Lower lobe of right lung (tissue), 2 donors: ENCODE measurements at regions not wholly inside any gene's neighbourhood (a gene's known extent, or its start where the extent isn't known, plus 50 kb on each side); places are given as distances from the start of the nearest gene placed in this dataset.

ENCODE experiments used
- ATAC-seq, 2 donors: fragments of 200-7000 bp; cut with Tn5 transposase; one replicate each; pipeline ENCODE4 v1.9.1; 2020 to 2022; ENCODE audit warnings: mild to moderate bottlenecking in 2 of 2, moderate library complexity in 2 of 2
- DNase-seq: peaks from one replicate; pipeline ENCODE4 v3.0.0-alpha.2; 2020
- H3K27ac ChIP-seq: fragments of 200-600 bp; one replicate; pipeline ENCODE4 v1.8.0; 2022
- H3K27me3 ChIP-seq: fragments of 200-600 bp; one replicate; pipeline ENCODE4 v1.8.0; 2022; ENCODE audit warnings: low read depth
- H3K36me3 ChIP-seq: fragments of 200-600 bp; one replicate; pipeline ENCODE4 v1.8.0; 2022; ENCODE audit warnings: mild to moderate bottlenecking
- H3K4me1 ChIP-seq: fragments of 200-600 bp; one replicate; pipeline ENCODE4 v1.8.0; 2022
- H3K4me3 ChIP-seq: fragments of 200-600 bp; one replicate; pipeline ENCODE4 v1.8.0; 2022; ENCODE audit warnings: mild to moderate bottlenecking
- H3K9me3 ChIP-seq: fragments of 200-600 bp; one replicate; pipeline ENCODE4 v1.8.0; 2022
- CTCF ChIP-seq: fragments of 200-600 bp; IDR thresholded peaks from one replicate; pipeline ENCODE4 v1.8.0; 2022; ENCODE audit warnings: antibody characterized with exemption, mild to moderate bottlenecking
- intact Hi-C: fragments of 100-400 bp; cut with DNase I; formaldehyde crosslinking; loops from one replicate; pipeline ENCODE4 v1.11.0; 2022
- donor health status: DM: no; HTN: yes; CAD: no; lungs with severe emphysema.

GRCh38 chr6:159463119-159463829 is 229.8 kb downstream of the SOD2 start:
- H3K9me3 ChIP-seq, result no peaks in the 10 kb centered on the region
- H3K27me3 ChIP-seq, result no peaks in the 10 kb centered on the region
- H3K4me1 ChIP-seq, result no peaks in the 10 kb centered on the region
- no peaks in the 10 kb centered on the region for H3K36me3 ChIP-seq
- no peak overlapping the region for H3K4me3 ChIP-seq
- DNase-seq, result no peak
- H3K27ac ChIP-seq, result no peak overlapping the region
- no peak for ATAC-seq
- intact Hi-C loops, result no loop called here
- TF ChIP-seq CTCF, result peak; percentile 17

- Histone ChIP-seq H3K27ac (no peak overlapping the region), H3K36me3 (no peaks in the 10 kb centered on the region), H3K9me3 (no peaks in the 10 kb centered on the region), H3K4me1 (no peaks in the 10 kb centered on the region), H3K4me3 (no peak overlapping the region), H3K27me3 (no peaks in the 10 kb centered on the region)
- ATAC-seq (no peak), DNase-seq (no peak)
- intact Hi-C loops, result no loop called here
- TF ChIP-seq CTCF, result no peak
These were observed 230.6 kb downstream of the SOD2 start for GRCh38 chr6:159462431-159462830.

GRCh38 chr6:159461998-159462397 is 231.0 kb downstream of the SOD2 start:
- intact Hi-C loops, result no loop called here
- H3K4me1 ChIP-seq, result no peaks in the 10 kb centered on the region
- H3K27me3 ChIP-seq, result no peaks in the 10 kb centered on the region
- H3K9me3 ChIP-seq, result no peaks in the 10 kb centered on the region
- H3K36me3 ChIP-seq, result no peaks in the 10 kb centered on the region
- TF ChIP-seq CTCF, result no peak
- DNase-seq (no peak), ATAC-seq (no peak)
- no peak overlapping the region for H3K27ac ChIP-seq
- H3K4me3 ChIP-seq, result no peak overlapping the region

- no peaks in the 10 kb centered on the region for H3K9me3 ChIP-seq
- H3K27me3 ChIP-seq, result no peaks in the 10 kb centered on the region
- H3K4me3 ChIP-seq, result no peak overlapping the region
- H3K4me1 ChIP-seq, result no peaks in the 10 kb centered on the region
- DNase-seq (no peak), ATAC-seq (no peak)
- H3K27ac ChIP-seq, result no peak overlapping the region
- no peaks in the 10 kb centered on the region for H3K36me3 ChIP-seq
- TF ChIP-seq CTCF, result no peak
- intact Hi-C loops, result no loop called here
These were observed 231.8 kb downstream of the SOD2 start for GRCh38 chr6:159461266-159461665.

- no peak for TF ChIP-seq CTCF
- H3K27ac ChIP-seq, result no peak overlapping the region
- intact Hi-C loops, result no loop called here
These were observed 232.6 kb downstream of the SOD2 start for GRCh38 chr6:159460476-159460875.

More at GRCh38 chr6:159460476-159460875, 232.6 kb downstream of the SOD2 start:
- H3K4me1 ChIP-seq, result no peaks in the 10 kb centered on the region
- no peaks in the 10 kb centered on the region for H3K9me3 ChIP-seq
- ATAC-seq, result no peak
- DNase-seq, result no peak
- no peak overlapping the region for H3K4me3 ChIP-seq
- no peaks in the 10 kb centered on the region for H3K36me3 ChIP-seq
- no peaks in the 10 kb centered on the region for H3K27me3 ChIP-seq
